Fibroblast of skin of back (primary cell): ENCODE measurements at regions not wholly inside any gene's neighbourhood (a gene's known extent, or its start where the extent isn't known, plus 50 kb on each side); places are given as distances from the start of the nearest gene placed in this dataset.
"Not testable (repeated sequence)": the region's sequence is repeated elsewhere in the genome, so short reads cannot be mapped to it uniquely, and the experiment has no call there.

Experiments
- DNase-seq: peaks from one replicate; pipeline ENCODE4 v3.0.0-alpha.2; 2013

DNA sequence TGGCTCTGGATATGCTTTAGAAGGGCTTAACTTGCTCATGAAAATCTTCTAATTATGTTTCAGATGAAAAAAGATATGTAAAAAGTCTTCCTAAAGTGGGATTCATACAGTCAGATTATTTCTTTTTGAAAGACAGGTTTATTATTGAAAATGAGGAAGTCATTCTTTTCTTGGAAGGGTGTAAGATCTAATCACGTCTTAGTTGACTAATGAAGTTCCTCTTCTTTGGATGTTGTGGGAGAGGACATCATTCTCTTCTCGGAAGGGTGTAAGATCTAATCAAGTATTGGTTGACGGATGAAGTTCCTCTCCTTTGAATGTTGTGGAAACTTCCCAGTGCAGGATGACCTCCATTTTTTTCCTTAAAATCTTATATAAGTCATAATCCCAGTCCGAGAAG, 74.9 kb downstream of the ALG10 start:
- DNase-seq: no peak

DNA sequence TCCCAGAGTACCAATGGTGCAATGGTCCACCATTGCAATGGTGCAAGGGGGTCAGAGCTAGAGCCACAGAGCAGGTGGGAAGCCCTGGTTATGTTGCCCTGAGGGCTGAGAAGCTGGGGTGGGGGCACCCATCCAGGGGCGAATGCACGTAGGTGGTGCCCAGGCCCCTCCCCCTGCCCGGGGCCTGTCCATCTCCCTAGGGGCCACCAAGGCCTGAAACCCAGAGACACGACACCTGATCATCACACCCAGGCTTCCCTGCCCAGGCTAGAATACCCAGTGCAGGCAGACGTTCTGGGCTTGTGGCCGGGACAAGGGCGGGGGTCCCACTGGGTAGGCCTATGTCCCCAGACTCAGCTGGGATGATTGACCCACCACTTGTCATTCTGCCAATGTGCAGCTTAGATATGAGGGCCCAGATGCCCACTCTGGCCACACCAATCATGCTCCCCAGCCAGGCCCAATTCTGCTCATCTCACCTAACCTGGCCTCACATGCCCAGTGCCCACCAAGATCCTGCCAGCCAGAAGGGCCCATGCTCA, 83.2 kb downstream of the ALG10 start:
- no peak for DNase-seq

DNA sequence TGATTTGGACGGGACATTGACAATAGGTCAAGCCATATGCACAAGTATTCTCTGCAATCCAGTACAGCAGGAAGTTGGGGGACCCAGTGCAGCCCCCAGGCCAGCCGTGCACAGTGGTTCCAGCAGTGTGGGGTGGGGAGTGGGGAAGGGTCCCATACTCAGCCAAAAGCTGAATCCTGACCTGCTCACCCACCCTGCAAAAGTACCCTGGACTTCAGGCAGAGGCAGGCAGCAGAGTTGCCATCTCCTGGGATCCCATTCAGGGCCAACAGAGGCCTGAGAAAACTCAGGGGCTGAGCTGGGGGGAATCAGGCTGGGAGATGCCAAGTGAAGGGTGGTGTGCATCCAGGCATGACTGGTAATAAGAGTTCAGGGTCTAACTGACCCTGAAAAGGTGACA, 83.9 kb downstream of the ALG10 start:
- DNase-seq: no peak

DNA sequence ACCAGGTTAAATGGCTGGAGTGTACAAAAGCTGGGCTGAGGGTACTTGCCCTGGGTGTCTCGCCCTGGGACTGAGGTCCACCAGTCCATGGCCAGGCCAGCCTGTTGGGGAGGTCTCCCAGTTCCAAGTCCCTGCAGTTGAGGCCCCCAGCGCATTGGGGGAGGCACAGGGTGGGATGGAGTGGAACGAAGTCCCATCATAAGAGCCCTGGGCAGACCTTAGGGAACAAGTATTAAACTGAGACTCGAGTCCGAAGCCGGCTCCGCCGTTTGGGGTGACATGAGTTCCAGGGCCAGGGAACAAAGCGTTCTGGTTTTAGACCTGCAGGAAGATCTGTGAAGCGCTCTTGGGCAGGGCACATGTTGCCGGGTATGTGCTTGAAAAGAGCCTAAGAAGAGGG, 84.7 kb downstream of the ALG10 start:
- no peak for DNase-seq

DNA sequence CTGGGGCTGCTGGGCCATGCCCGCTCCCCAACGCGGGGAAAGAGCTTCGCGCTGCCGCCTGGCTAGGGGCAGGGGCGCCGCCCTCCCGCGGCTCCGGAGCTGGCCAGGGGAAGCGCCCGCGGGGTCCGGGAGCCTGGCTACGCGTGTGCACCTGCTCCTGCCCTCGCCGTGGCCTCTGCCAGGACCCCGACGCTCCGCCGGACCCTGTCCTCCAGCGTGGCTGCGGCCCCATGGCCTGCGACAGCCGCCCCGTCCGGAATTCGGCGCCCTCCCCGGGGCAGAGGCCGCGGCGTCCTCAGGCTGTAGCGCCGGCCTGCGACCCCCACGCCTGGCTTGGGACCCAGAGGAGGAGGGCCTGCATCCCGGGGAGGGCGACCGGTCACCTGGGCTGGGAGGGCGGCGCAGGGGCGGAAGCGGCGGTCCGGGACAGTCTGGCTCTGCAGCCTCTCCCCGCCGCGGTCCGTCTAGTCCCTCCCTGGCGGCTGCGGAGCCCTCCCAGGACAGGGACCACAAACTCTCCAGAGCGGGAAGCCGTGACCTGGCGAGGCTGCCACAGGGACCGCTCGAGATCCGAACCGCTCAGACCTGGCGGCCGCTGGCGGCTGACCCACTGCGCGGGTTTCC, 85.6 kb downstream of the ALG10 start:
- no peak for DNase-seq

DNA sequence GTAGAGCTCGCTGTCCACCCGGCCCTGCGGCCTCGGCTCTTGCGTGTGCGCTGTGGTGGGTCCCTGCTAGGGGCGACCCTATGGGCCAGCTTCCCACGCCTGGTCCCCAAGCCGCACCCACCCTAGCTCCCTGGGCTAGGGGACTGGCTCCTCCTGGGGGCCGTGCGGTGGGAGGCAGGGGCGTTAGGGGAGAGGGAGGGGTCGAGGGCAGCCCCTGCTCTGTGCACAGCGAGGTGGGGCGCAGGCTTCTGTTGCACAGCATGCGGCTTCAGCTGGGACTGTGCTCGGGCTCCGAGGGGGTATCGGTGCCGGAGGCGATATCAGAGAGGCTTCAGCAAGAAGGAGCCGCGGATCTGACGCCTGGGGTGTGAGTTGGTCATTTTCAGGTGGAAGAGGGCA, 86.1 kb downstream of the ALG10 start:
- DNase-seq: no peak

DNA sequence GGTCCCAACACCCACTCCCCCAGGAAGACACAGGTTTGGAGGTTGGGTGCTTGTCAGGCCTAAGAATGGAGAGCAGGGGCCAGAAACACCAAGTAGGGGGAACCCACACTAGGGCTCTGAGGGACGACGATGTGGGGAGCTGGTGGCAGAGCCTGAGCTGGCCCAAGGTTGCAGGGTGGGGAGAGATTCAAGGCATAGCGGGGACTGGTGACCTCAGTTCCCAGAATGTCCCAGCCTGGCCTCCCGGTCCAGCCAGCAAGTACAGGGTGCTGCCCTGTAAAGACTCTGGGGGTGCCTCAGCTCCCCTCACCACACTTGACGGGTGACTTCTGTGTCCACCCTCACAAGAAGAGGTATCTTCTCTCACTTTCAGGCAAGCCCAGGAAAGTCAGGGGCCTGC, 86.7 kb downstream of the ALG10 start:
- DNase-seq: no peak

DNA sequence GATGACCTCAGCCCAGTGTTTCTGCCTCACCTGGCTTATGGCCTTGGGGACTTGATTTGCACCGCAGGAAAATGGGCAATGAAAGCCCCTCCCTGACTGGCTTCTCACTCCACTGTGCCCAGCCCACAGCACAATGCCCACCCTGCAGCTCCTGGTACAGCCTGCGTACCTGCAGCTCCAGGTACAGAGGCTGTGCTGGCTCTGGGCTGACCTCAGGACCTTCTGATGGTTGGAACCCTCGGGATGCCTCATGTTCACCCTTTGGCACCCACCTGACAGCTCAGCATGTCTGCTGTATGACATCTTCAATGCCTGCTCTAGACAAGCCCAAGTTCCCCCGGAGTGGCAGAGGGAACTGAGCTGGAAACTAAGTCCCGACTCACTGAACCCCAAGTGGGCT, 87.1 kb downstream of the ALG10 start:
- DNase-seq: no peak

DNA sequence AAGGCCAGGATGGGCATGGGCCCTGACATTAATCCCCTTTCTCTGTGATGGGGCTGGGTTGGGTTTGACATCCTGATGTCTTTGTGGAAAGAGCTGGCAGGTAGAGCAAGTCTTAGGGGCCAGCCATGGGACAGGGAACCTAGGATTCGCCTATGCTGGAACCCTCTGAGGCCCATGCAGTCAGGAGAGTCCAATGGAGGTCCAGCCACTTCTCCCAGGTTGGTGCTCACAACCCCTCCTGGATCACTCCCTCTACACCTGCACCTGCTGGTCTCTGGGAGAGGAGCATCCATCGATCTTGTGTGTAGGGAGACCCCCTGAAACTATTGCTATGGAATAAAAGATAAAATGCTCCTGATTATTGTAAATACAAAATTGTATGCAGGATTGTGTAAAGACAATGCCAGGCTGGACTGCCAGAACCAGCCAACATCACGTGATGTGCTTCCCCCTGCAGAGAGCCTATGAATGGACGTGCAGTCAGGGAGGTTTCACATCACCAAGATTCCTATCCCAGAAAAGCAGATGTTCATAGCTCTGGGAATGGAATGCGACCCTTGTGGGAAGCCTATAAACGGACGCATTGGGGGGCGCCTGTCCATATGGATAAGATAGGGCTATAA, 87.7 kb downstream of the ALG10 start:
- not testable (repeated sequence) for DNase-seq

DNA sequence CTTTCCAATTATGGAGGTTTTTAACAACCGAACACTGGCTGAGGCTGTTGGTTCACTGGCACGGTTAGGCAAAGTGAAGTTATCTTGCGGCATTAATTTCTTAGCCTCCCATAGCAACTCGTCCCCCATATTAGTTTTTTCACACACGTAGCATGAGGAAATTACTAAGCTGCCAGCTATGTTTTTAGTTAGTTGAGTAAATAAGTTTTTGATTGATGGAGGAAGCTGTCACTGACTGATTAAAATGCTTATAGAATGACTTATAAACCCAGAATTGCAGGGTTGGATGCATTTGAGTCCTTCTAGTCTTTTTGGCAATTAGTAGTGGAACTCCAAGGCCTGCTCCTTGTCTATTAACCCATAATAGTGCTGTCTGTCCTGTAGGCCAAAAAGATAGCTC, 97.1 kb downstream of the ALG10 start:
- DNase-seq: no peak

DNA sequence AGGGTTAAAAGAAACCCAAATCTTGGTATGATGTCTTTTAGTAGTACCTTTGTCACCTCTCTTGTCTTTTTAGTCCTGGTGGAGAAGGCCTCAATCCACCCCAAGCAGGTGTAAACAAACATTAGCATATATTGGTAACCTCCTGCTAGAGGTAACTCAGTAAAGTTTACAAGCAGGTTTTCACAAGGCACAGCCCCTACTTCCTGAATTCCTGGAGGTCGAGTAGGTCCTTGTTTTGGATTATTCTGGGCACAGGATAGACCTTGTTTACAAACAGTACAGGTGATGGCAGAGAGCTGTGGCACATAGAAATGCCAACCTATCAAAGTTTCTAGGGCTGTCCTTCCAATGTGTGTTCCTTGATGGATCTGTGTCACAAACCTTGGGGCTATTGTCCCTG, 99.1 kb downstream of the ALG10 start:
- DNase-seq: no peak

DNA sequence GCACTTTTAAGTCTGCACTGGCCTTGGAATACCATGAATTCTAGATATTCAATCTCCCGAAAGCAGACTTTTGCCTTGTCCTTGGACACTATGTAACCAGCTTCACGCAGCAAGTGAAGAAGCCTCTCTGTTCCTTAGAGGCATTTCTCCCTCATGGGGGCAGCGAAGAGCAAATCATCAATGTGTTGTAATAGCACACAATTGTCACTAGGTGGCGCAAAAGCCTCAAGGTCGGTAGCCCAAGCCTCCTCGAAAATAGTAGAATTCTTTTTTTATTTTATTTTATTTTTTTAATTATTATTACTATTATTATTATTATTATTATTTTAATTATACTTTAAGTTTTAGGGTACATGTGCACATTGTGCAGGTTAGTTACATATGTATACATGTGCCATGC, 100.8 kb downstream of the ALG10 start:
- peak; percentile 35 for DNase-seq

DNA sequence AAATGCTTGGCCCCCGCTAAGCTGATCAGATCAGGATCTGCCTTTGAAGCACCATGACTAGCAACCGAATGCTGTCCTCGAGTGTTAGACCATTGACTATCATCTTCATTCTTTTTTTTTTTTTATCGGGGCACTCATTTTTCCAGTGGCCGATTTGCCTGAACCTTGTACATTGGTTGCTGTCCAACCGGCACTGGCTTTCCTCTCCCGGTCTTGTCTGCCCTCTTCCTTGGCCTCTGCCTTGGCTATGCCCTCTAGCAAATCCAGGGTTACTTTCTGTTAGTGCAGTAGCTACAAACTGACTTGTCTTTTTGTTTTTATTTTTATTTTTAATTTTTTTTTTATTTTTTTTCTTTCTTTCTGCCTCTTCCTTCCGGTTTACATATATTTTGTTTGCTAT, 102.3 kb downstream of the ALG10 start:
- no peak for DNase-seq

DNA sequence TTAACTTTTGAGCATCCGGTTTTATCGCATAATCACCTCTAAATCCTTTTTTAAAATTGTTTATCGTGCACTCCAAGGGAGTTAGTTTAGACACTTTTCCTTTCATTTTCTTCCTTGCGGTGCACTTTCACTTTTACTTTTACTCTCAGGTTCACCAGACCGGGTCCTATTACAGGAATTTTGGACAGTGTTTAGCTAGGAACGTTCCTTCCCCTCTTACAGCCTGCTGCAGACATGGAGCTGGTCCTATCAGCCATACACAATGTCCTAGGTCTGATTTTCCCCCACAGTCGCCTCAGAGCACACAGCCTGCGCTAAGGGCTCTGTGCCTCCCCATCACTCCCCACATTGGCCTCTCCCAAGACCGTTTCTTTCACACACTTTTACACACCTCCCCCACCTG, 103.9 kb downstream of the ALG10 start:
- DNase-seq: no peak

DNA sequence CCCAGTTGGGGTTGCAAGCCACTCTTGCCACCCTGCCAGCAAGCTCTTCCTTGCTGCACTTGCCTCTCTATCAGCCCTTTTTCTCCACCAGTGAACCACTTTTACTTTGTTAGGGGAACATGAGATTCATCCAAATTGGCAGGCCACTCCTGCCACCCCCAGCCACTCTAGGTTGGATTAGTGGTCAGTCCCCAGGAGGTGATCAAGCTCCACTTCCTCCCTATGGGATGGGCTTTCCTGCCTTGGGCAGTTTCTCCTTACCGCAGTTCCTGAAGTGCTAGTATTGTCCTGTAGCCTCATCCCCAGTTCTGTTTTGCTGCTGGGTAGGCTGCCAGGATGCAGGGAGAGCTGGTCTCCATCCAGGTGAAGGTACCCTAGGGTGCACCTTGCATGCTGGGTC, 104.5 kb downstream of the ALG10 start:
- no peak for DNase-seq

DNA sequence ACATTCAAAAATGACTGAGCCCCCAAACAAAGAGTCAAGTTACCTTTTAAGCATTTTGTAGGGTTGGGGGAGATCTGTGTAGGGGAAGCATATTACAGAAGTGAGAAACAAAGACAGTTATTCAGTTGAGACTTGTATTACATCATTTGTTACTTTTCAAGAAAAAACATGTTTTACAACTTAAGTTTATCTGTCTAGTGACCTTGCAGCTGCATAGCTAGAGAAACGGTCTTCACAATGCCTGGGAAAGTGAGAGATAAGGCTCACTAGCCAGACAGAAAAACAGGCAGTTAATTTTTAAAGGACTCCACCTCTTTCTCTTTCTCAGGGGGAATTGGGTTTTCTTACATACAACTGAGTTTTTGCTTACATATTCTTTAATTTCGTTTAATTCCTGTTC, 105.1 kb downstream of the ALG10 start:
- DNase-seq: not testable (repeated sequence)

DNA sequence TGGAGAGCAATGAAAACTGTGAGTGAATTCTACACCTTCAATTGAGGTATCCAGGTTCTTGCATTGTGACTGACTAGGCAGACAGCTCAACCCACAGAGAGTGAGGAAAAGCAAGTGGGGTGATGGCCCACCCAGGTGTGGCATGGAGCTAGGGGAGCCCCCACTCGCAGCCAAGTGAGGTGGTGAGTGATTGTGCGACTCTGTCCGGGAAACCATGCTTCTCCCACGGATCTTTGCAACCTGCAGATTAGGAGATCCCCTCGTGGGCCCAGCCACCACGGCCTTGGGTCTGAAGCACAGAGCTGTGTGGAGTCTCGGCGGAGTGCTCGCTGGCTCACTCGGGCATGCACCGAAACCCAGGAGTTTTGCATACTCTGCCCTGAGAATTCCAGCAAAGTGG, 120.1 kb downstream of the ALG10 start:
- DNase-seq: no peak

DNA sequence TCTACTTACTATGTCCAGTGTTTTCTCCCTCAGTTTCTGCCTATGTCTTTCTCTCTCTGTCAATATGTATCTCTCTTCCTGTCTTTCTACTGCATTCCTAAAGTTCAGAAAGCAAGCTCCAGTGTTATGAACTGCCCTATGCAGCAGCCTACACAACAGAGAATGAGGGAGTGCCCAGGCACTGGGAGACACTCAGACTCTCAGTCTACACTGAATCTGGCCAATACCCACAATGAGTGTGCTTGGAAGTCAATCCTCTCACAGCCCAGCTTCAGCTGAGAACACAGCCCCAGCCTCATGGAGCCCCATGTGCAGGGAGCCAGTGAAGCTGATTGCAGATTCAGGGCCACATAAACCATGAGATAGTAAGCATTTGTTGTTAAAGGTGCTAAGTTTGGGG, 128.7 kb downstream of the ALG10 start:
- no peak for DNase-seq

DNA sequence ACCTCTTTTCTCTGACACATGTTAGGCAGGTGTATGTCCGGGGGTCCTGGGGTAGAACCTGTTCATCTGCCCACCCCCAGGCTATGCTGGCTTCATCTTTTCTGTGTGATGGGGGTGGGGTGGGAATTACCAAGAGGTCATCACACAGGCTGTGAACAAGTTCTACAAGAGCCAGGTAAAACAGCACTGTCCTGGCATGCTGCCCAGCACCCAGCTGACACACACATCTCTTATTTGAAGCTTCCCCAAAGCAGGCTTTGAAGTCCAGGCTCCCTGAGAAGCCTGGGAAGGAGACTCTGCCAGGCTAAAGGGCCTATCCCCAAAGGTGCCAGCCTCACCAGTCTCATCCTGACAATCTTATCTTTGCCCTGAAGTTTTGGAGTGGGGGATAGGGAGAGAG, 141.1 kb downstream of the ALG10 start:
- DNase-seq: no peak

DNA sequence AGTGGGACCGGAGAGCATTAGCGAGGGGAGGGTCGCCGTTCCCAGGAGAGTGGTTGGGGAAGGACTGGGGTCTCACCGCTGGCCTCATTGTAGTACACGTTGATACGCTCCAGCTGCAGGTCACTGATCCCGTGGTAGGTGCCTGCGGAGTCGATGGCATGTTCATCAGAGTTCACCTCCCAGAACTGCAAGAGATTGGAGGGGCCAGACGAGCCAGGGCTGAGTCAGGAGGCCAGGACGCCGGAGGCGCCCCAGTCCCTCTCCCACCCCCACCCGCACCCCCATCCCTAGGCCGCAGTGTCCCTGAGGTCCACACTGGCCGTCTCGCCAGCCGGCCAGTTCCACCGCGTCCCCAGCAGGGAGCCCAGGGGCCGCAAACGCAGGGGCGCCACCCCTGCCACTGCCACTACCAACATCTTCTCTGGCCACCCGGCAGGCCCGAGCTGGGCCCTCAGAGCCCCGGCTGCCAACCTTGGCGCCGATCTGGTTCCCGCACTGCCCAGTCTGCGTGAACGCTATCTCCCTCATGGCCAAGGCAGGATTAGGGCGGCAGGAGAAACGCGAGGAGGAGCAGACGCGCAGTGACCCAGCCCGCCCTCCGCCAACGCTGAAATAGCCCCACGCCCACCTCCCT, 144.2 kb downstream of the ALG10 start:
- no peak for DNase-seq

DNA sequence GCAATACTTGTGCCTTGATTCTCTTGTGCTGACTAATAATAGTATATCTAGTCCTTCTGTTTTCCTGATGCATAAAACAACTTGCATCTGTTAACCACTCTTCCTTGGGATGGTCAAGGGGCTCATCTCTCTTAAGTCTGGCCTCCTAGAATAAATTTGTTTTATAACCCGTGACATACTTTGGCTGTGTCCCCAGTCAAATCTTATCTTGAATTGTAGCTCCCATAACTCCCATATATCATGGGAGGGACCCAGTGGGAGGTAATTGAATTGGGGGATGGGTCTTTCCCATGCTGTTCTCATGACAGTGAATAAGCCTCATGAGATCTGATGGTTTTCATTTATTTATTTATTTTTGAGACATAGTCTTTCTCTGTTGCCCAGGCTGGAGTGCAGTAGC, 146.2 kb downstream of the ALG10 start:
- not testable (repeated sequence) for DNase-seq

DNA sequence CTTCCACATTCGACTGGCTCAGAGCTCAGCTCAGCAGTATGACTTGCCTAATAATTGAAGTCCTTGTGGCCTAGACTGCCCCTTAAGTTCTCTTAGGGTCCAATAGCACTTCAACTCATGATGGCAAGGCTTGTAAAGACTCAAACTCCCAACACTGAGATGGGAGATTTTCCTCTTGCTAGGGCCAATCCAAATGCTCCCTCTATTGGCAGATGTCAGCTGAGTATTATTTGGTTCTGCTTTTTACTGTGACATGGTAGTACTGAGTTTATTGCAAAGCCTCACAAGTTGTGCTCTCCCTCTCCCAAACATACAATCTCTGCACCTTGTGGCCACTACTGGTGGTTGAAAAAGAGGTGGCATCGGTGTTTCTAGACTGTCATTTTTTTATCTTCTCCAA, 164.2 kb downstream of the ALG10 start:
- DNase-seq: no peak

DNA sequence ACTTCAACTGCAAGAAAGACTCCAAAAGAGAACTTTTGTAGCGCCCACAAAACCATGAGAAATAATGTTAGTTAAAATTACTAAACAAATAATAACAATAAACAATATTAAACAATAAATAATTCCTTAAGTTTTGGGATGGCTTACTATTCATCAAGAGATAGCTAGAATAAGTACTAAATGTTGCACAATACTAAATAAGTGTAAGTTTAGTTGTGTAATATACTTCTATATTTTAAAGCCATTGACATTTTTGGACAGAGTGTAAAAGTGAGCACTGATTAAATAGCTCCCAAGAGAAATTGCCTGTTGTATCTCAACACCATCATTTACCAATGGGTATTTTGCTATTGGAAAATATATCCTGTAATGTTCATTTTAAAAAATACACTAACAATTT, 166.7 kb downstream of the ALG10 start:
- no peak for DNase-seq

DNA sequence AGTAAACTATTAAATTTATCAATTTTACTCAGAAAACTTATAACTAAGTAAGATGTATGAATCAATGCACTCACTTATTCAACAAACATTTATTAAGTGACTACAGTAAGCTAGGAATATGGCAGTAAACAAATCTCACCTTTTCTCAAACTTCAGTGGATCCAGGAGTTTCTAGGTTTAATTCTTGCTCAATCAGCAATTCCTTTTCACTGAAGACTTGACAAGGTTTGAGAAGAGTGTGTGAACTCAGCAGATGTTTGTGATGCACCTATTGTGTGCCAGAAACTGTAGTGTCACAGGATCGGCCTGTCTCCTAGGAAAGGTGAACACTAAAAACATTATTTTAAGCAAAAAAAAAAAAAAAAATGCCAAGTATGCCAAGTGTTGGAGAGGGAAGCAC, 167.8 kb downstream of the ALG10 start:
- no peak for DNase-seq
